Fibroblast of lung (primary cell): ENCODE measurements at regions not wholly inside any gene's neighbourhood (a gene's known extent, or its start where the extent isn't known, plus 50 kb on each side); places are given as distances from the start of the nearest gene placed in this dataset.

Experiments
- DNase-seq, 2 donors: peaks; one replicate each; pipeline versions ENCODE4 v3.0.0 to v3.0.0-alpha.2; 2010; ENCODE audit warnings: low read depth in 2 of 2
- H2AFZ ChIP-seq: 2 replicates; pipeline ENCODE4 v1.5.1; 2012; ENCODE audit warnings: low read length, control low read depth, inconsistent platforms
- H3K27ac ChIP-seq: 2 replicates; pipeline ENCODE4 v1.5.1; 2011; ENCODE audit warnings: low read length, control low read depth; ENCODE audit not compliant: insufficient read depth
- H3K27me3 ChIP-seq: 2 replicates; pipeline ENCODE4 v1.5.1; 2011; ENCODE audit warnings: mild to moderate bottlenecking, low read length; ENCODE audit not compliant: control insufficient read depth, insufficient read depth
- H3K36me3 ChIP-seq: 2 replicates; pipeline ENCODE4 v1.5.1; 2011; ENCODE audit warnings: low read length; ENCODE audit not compliant: control insufficient read depth, insufficient read depth
- H3K4me1 ChIP-seq: 2 replicates; pipeline ENCODE4 v1.5.1; 2011; ENCODE audit warnings: low read length; ENCODE audit not compliant: control insufficient read depth, insufficient read depth; ENCODE audit errors: extremely low read depth
- H3K4me2 ChIP-seq: 2 replicates; pipeline ENCODE4 v1.5.1; 2011; ENCODE audit warnings: low read length, control low read depth; ENCODE audit not compliant: insufficient read depth; ENCODE audit errors: extremely low read depth
- H3K4me3 ChIP-seq, 4 experiments: fragments of 200-600 bp in 1 of 4; sonication (generic) in 1 of 4; replicated peaks in 1 of 4; 2 replicates each; pipeline ENCODE4 v1.5.1; 2011 to 2016; ENCODE audit warnings: low read length in 4 of 4, low read depth in 3 of 4, mild to moderate bottlenecking in 3 of 4, control low read depth in 2 of 4, inconsistent platforms in 1 of 4, mixed read lengths in 1 of 4; ENCODE audit not compliant: insufficient read depth in 1 of 4; ENCODE audit errors: control extremely low read depth in 1 of 4
- H3K79me2 ChIP-seq: 2 replicates; pipeline ENCODE4 v1.5.1; 2012; ENCODE audit warnings: mild to moderate bottlenecking, low read length, inconsistent platforms; ENCODE audit not compliant: control insufficient read depth, insufficient read depth
- H3K9ac ChIP-seq: 2 replicates; pipeline ENCODE4 v1.5.1; 2011; ENCODE audit warnings: mild to moderate bottlenecking, low read length, control low read depth; ENCODE audit not compliant: insufficient read depth
- H3K9me3 ChIP-seq: 2 replicates; pipeline ENCODE4 v1.5.1; 2012; ENCODE audit warnings: low read depth, low read length; ENCODE audit not compliant: control insufficient read depth, insufficient read depth
- H4K20me1 ChIP-seq: 2 replicates; pipeline ENCODE4 v1.5.1; 2011; ENCODE audit warnings: low read length; ENCODE audit not compliant: control insufficient read depth, insufficient read depth; ENCODE audit errors: extremely low read depth
- CTCF ChIP-seq, 2 donors: IDR thresholded peaks in 1 of 2; conservative IDR thresholded peaks in 1 of 2; 1 replicate in 1 of 2; 2 replicates in 1 of 2; pipeline ENCODE4 v1.5.1; 2011 to 2012; ENCODE audit warnings: low read length in 2 of 2, control low read depth in 1 of 2, inconsistent platforms in 1 of 2, low read depth in 1 of 2, mild to moderate bottlenecking in 1 of 2
- EZH2 ChIP-seq: IDR thresholded peaks from 2 replicates; pipeline ENCODE4 v1.5.1; 2012; ENCODE audit warnings: low read length, control low read depth, mild to moderate bottlenecking; ENCODE audit errors: missing control alignments

- TF ChIP-seq EZH2 (no peak), CTCF (conservative IDR thresholded peaks at IDR 0.05 in 1 of 2, IDR thresholded peaks at IDR 0.05 in 1 of 2; ENCODE audit: low read depth in 1 of 2, low read length in 2 of 2) (no peak)
- Histone ChIP-seq H3K9ac (no peak overlapping the region), H3K79me2 (no peaks in the 10 kb centered on the region), H2AFZ (no peak overlapping the region), H3K9me3 (no peaks in the 10 kb centered on the region), H3K4me2 (no peak overlapping the region), H3K36me3 (no peaks in the 10 kb centered on the region), H3K27ac (no peak overlapping the region), H4K20me1 (no peaks in the 10 kb centered on the region), H3K27me3 (no peaks in the 10 kb centered on the region), H3K4me1 (no peaks in the 10 kb centered on the region), H3K4me3 (no peak overlapping the region)
- DNase-seq: peak in 1 of 2 donors; percentile 15
These were observed 81.4 kb upstream of the WWC1 start for GRCh38 chr5:168209997-168210396.

- Histone ChIP-seq H3K27me3 (no peaks in the 10 kb centered on the region), H3K4me3 (no peak overlapping the region), H3K4me1 (no peaks in the 10 kb centered on the region), H3K4me2 (no peak overlapping the region), H4K20me1 (no peaks in the 10 kb centered on the region), H3K79me2 (no peaks in the 10 kb centered on the region), H3K36me3 (no peaks in the 10 kb centered on the region), H2AFZ (no peak overlapping the region), H3K9ac (no peak overlapping the region), H3K9me3 (no peaks in the 10 kb centered on the region), H3K27ac (no peak overlapping the region)
- no peak for DNase-seq
- TF ChIP-seq EZH2 (no peak), CTCF (conservative IDR thresholded peaks at IDR 0.05 in 1 of 2, IDR thresholded peaks at IDR 0.05 in 1 of 2; ENCODE audit: low read depth in 1 of 2, low read length in 2 of 2) (no peak)
These were observed 80.2 kb upstream of the WWC1 start for GRCh38 chr5:168211245-168211644.

- Histone ChIP-seq H3K4me3 (no peak overlapping the region), H3K9ac (no peak overlapping the region), H3K4me1 (no peaks in the 10 kb centered on the region), H3K4me2 (no peak overlapping the region), H3K27me3 (no peaks in the 10 kb centered on the region), H3K36me3 (no peaks in the 10 kb centered on the region), H3K27ac (no peak overlapping the region), H2AFZ (no peak overlapping the region), H3K9me3 (no peaks in the 10 kb centered on the region), H3K79me2 (no peaks in the 10 kb centered on the region), H4K20me1 (no peaks in the 10 kb centered on the region)
- no peak for DNase-seq
- TF ChIP-seq CTCF (conservative IDR thresholded peaks at IDR 0.05 in 1 of 2, IDR thresholded peaks at IDR 0.05 in 1 of 2; ENCODE audit: low read depth in 1 of 2, low read length in 2 of 2) (no peak), EZH2 (no peak)
These were observed 79.5 kb upstream of the WWC1 start for GRCh38 chr5:168211936-168212335.
